ENCODE measurements at regions not wholly inside any gene's neighbourhood (a gene's known extent, or its start where the extent isn't known, plus 50 kb on each side); places are given as distances from the start of the nearest gene placed in this dataset.
"Not testable (repeated sequence)": the region's sequence is repeated elsewhere in the genome, so short reads cannot be mapped to it uniquely, and the experiment has no call there.

- Mint-ChIP-seq H3K4me3 (no peak overlapping the region), H3K9me3 (peaks cover 5% of the 10 kb centered on the region), H3K27me3 (no peaks in the 10 kb centered on the region), H3K27ac (no peak overlapping the region), H3K36me3 (ENCODE audit: low read depth) (no peaks in the 10 kb centered on the region), H3K4me1 (no peaks in the 10 kb centered on the region)
- ChIA-PET CTCF (no interaction called here), POLR2A (no interaction called here)
- no peak for DNase-seq
Measured at GRCh38 chr14:25464078-25464477, 414.1 kb upstream of the STXBP6 start.

GRCh38 chr14:25463480-25463879 lies 413.5 kb upstream of the STXBP6 start:
- ChIA-PET POLR2A (no interaction called here), CTCF (no interaction called here)
- Mint-ChIP-seq H3K4me1 (no peaks in the 10 kb centered on the region), H3K27ac (no peak overlapping the region), H3K4me3 (no peak overlapping the region), H3K27me3 (no peaks in the 10 kb centered on the region), H3K9me3 (peaks cover 5% of the 10 kb centered on the region), H3K36me3 (ENCODE audit: low read depth) (no peaks in the 10 kb centered on the region)
- no peak for DNase-seq

- DNase-seq: no peak
- POLR2A ChIA-PET: no interaction called here
- H3K27me3 Mint-ChIP-seq: no peaks in the 10 kb centered on the region
Measured at GRCh38 chr14:25461780-25462179, 411.8 kb upstream of the STXBP6 start.

GRCh38 chr14:25444381-25444780 lies 394.4 kb upstream of the STXBP6 start:
- Mint-ChIP-seq H3K4me3 (no peak overlapping the region), H3K4me1 (no peaks in the 10 kb centered on the region), H3K36me3 (ENCODE audit: low read depth) (no peaks in the 10 kb centered on the region), H3K9me3 (peaks cover 2% of the 10 kb centered on the region), H3K27me3 (no peaks in the 10 kb centered on the region), H3K27ac (no peak overlapping the region)
- ChIA-PET POLR2A (no interaction called here), CTCF (no interaction called here)
- no peak for DNase-seq

More at GRCh38 chr14:25461780-25462179, 411.8 kb upstream of the STXBP6 start:
- Mint-ChIP-seq H3K4me1 (no peaks in the 10 kb centered on the region), H3K27ac (no peak overlapping the region), H3K9me3 (peaks cover 5% of the 10 kb centered on the region), H3K36me3 (ENCODE audit: low read depth) (no peaks in the 10 kb centered on the region), H3K4me3 (no peak overlapping the region)
- CTCF ChIA-PET: no interaction called here

- CTCF ChIA-PET, H3K4me3 Mint-ChIP-seq, POLR2A ChIA-PET: not testable (repeated sequence)
Measured at GRCh38 chr14:25440382-25440781, 390.4 kb upstream of the STXBP6 start.

GRCh38 chr14:25436906-25437305 lies 387.0 kb upstream of the STXBP6 start:
- peaks cover 10% of the 10 kb centered on the region for H3K9me3 Mint-ChIP-seq
- H3K4me1 Mint-ChIP-seq: no peaks in the 10 kb centered on the region
- H3K4me3 Mint-ChIP-seq: no peak overlapping the region
- no peaks in the 10 kb centered on the region for H3K27me3 Mint-ChIP-seq
- CTCF ChIA-PET: no interaction called here
- DNase-seq: no peak
- POLR2A ChIA-PET: no interaction called here
- H3K36me3 Mint-ChIP-seq (ENCODE audit: low read depth): no peaks in the 10 kb centered on the region
- H3K27ac Mint-ChIP-seq: no peak overlapping the region

More at GRCh38 chr14:25440382-25440781, 390.4 kb upstream of the STXBP6 start:
- not testable (repeated sequence) for H3K9me3 Mint-ChIP-seq; DNase-seq; H3K4me1 Mint-ChIP-seq; H3K27ac Mint-ChIP-seq; H3K36me3 Mint-ChIP-seq (ENCODE audit: low read depth); H3K27me3 Mint-ChIP-seq

GRCh38 chr14:25436288-25436875 lies 386.4 kb upstream of the STXBP6 start:
- no peak for DNase-seq
- Mint-ChIP-seq H3K4me1 (no peaks in the 10 kb centered on the region), H3K27me3 (no peaks in the 10 kb centered on the region), H3K36me3 (ENCODE audit: low read depth) (no peaks in the 10 kb centered on the region), H3K27ac (no peak overlapping the region), H3K9me3 (peaks cover 9% of the 10 kb centered on the region), H3K4me3 (no peak overlapping the region)
- POLR2A ChIA-PET: no interaction called here
- CTCF ChIA-PET: no interaction called here

- H3K36me3 Mint-ChIP-seq (ENCODE audit: low read depth): no peaks in the 10 kb centered on the region
- no peak overlapping the region for H3K4me3 Mint-ChIP-seq
- H3K27me3 Mint-ChIP-seq: no peaks in the 10 kb centered on the region
- H3K27ac Mint-ChIP-seq: no peak overlapping the region
- H3K9me3 Mint-ChIP-seq: peaks cover 27% of the 10 kb centered on the region
- DNase-seq: no peak
- H3K4me1 Mint-ChIP-seq: no peaks in the 10 kb centered on the region
- ChIA-PET CTCF (no interaction called here), POLR2A (no interaction called here)
Measured at GRCh38 chr14:25431211-25432076, 381.5 kb upstream of the STXBP6 start.

GRCh38 chr14:25430808-25431207 lies 380.9 kb upstream of the STXBP6 start:
- Mint-ChIP-seq H3K4me1 (no peaks in the 10 kb centered on the region), H3K9me3 (peaks cover 27% of the 10 kb centered on the region), H3K27me3 (no peaks in the 10 kb centered on the region), H3K36me3 (ENCODE audit: low read depth) (no peaks in the 10 kb centered on the region), H3K4me3 (no peak overlapping the region), H3K27ac (no peak overlapping the region)
- CTCF ChIA-PET: no interaction called here
- POLR2A ChIA-PET: no interaction called here
- DNase-seq: no peak

GRCh38 chr14:25412998-25413397 lies 363.1 kb upstream of the STXBP6 start:
- no peak for DNase-seq
- ChIA-PET CTCF (interaction anchor here (0.8 kb wide), 1 partner anchor 12 kb away, joined by 3 read pairs; no protein-coding TSS in a partner anchor), POLR2A (no interaction called here)

GRCh38 chr14:25411781-25412757 lies 362.1 kb upstream of the STXBP6 start:
- H3K27me3 Mint-ChIP-seq: no peaks in the 10 kb centered on the region
- H3K27ac Mint-ChIP-seq: no peak overlapping the region
- no peak overlapping the region for H3K4me3 Mint-ChIP-seq
- CTCF ChIA-PET: interaction anchor here (0.8 to 1.5 kb wide), 2 partner anchors 11 to 12 kb away, joined by 3 to 8 read pairs; no protein-coding TSS in a partner anchor
- H3K36me3 Mint-ChIP-seq (ENCODE audit: low read depth): no peaks in the 10 kb centered on the region
- H3K9me3 Mint-ChIP-seq: no peaks in the 10 kb centered on the region
- no peak for DNase-seq
- POLR2A ChIA-PET: no interaction called here
- H3K4me1 Mint-ChIP-seq: no peaks in the 10 kb centered on the region

More at GRCh38 chr14:25412998-25413397, 363.1 kb upstream of the STXBP6 start:
- H3K9me3 Mint-ChIP-seq: no peaks in the 10 kb centered on the region
- no peaks in the 10 kb centered on the region for H3K36me3 Mint-ChIP-seq (ENCODE audit: low read depth)
- no peaks in the 10 kb centered on the region for H3K27me3 Mint-ChIP-seq
- no peak overlapping the region for H3K27ac Mint-ChIP-seq
- no peaks in the 10 kb centered on the region for H3K4me1 Mint-ChIP-seq
- H3K4me3 Mint-ChIP-seq: no peak overlapping the region

GRCh38 chr14:25406818-25407217 lies 356.9 kb upstream of the STXBP6 start:
- Mint-ChIP-seq H3K36me3 (ENCODE audit: low read depth) (no peaks in the 10 kb centered on the region), H3K27me3 (no peaks in the 10 kb centered on the region), H3K4me3 (no peak overlapping the region), H3K4me1 (no peaks in the 10 kb centered on the region), H3K27ac (no peak overlapping the region), H3K9me3 (no peaks in the 10 kb centered on the region)
- DNase-seq: no peak
- CTCF ChIA-PET: no interaction called here
- POLR2A ChIA-PET: no interaction called here

- peak; percentile 31 for DNase-seq
- POLR2A ChIA-PET: no interaction called here
- no peaks in the 10 kb centered on the region for H3K9me3 Mint-ChIP-seq
- no peaks in the 10 kb centered on the region for H3K27me3 Mint-ChIP-seq
- H3K27ac Mint-ChIP-seq: no peak overlapping the region
- H3K4me1 Mint-ChIP-seq: no peaks in the 10 kb centered on the region
- H3K4me3 Mint-ChIP-seq: no peak overlapping the region
- CTCF ChIA-PET: interaction anchor here (0.8 to 1.7 kb wide), 5 partner anchors 10 to 690 kb away, joined by 3 to 8 read pairs (median 3); no protein-coding TSS in a partner anchor
- no peaks in the 10 kb centered on the region for H3K36me3 Mint-ChIP-seq (ENCODE audit: low read depth)
Measured at GRCh38 chr14:25400607-25401206, 350.8 kb upstream of the STXBP6 start.

All from activated CD4-positive, alpha-beta memory T cell treated with anti-CD3 and anti-CD28 coated beads, Interleukin-2, amount 10 ng/mL, durations not matched to agents 7 days and 5 days (primary cell).